HCT116 (cell line): ENCODE measurements at regions not wholly inside any gene's neighbourhood (a gene's known extent, or its start where the extent isn't known, plus 50 kb on each side); places are given as distances from the start of the nearest gene placed in this dataset.

Experiments
- ATAC-seq: fragments of 200-7000 bp; cut with Tn5 transposase; 2 replicates; pipeline ENCODE4 v1.9.1; 2020; ENCODE audit warnings: mild to moderate bottlenecking, moderate library complexity
- BruUV-seq: library from RNA; stranded (reverse); fragments of 400-500 nt; replicated peaks from 2 replicates; lab custom pipeline; 2021; lab: Mats Ljungman, UMichigan
- CTCF ChIA-PET: fragments of 300-600 bp; sonication (Branson Sonifier 250); formaldehyde crosslinking; loops from one replicate; lab custom pipeline; 2021; ENCODE audit warnings: antibody characterized with exemption; lab: Charles Lee
- POLR2A ChIA-PET: fragments of 300-600, 350-600 bp; sonication (Branson Sonifier 250); formaldehyde crosslinking; loops from one replicate; lab custom pipeline; 2021; ENCODE audit warnings: antibody characterized with exemption; lab: Charles Lee
- RAD21 ChIA-PET, 2 experiments: fragments of 300-600 bp; sonication (Branson Sonifier 250); formaldehyde crosslinking; loops; one replicate each; lab custom pipeline; 2023; ENCODE audit warnings: low total read pairs in 2 of 2; ENCODE audit not compliant: uncharacterized antibody in 2 of 2, unreplicated experiment in 2 of 2, low non-redundant PET in 1 of 2; lab: Charles Lee
- DNase-seq: peaks from one replicate; pipeline ENCODE4 v3.0.0-alpha.2; 2010; ENCODE audit warnings: low read depth, low spot score
- H2AFZ ChIP-seq: fragments of 200-600 bp; shearing (Covaris generic), sonication (generic); 2 replicates; pipeline ENCODE4 v1.6.1; 2017; ENCODE audit warnings: low read depth, mixed run types, mixed read lengths, antibody characterized with exemption, low read length; ENCODE audit not compliant: poor library complexity, severe bottlenecking
- H3K27ac ChIP-seq: 2 replicates; pipeline ENCODE4 v1.5.1; 2012; ENCODE audit warnings: low read depth, low read length
- H3K27me3 ChIP-seq: fragments of 200-600 bp; sonication (generic); 2 replicates; pipeline ENCODE4 v1.6.1; 2016; ENCODE audit warnings: mixed run types, low read length, mixed read lengths; ENCODE audit not compliant: insufficient read depth
- H3K36me3 ChIP-seq, 2 experiments: fragments of 200-500 bp in 1 of 2; fragments of 200-600 bp in 1 of 2; sonication (Bioruptor generic) in 1 of 2; sonication (generic) in 1 of 2; 2 replicates each; pipeline versions ENCODE4 v1.5.1 to v1.6.1; 2014 to 2016; ENCODE audit warnings: low read length in 2 of 2, inconsistent platforms in 1 of 2, mixed read lengths in 1 of 2, mixed run types in 1 of 2; ENCODE audit not compliant: insufficient read depth in 2 of 2, control insufficient read depth in 1 of 2
- H3K4me1 ChIP-seq, 2 experiments: fragments of 200-600 bp in 1 of 2; sonication (generic) in 1 of 2; 2 replicates each; pipeline versions ENCODE4 v1.5.1 to v1.6.1; 2012 to 2017; ENCODE audit warnings: low read length in 2 of 2, inconsistent platforms in 1 of 2, mild to moderate bottlenecking in 1 of 2, mixed read lengths in 1 of 2, mixed run types in 1 of 2, moderate library complexity in 1 of 2; ENCODE audit not compliant: insufficient read depth in 2 of 2, control insufficient read depth in 1 of 2
- H3K4me2 ChIP-seq: fragments of 200-600 bp; sonication (generic); 2 replicates; pipeline ENCODE4 v1.6.1; 2017; ENCODE audit warnings: mixed run types, low read length, mixed read lengths
- H3K4me3 ChIP-seq, 2 experiments: fragments of 200-600 bp in 1 of 2; sonication (generic) in 1 of 2; replicated peaks in 1 of 2; 2 replicates each; pipeline ENCODE4 v1.5.1; 2011 to 2016; ENCODE audit warnings: low read length in 2 of 2, control low read depth in 1 of 2, low read depth in 1 of 2, mild to moderate bottlenecking in 1 of 2, mixed read lengths in 1 of 2, mixed run types in 1 of 2
- H3K79me2 ChIP-seq: fragments of 200-600 bp; sonication (generic); 2 replicates; pipeline ENCODE4 v1.6.1; 2017; ENCODE audit warnings: mild to moderate bottlenecking, mixed run types, low read length, moderate library complexity, mixed read lengths; ENCODE audit not compliant: insufficient read depth
- H3K9ac ChIP-seq: fragments of 200-600 bp; sonication (generic); 2 replicates; pipeline ENCODE4 v1.6.1; 2016; ENCODE audit warnings: low read length, mixed read lengths
- H3K9me2 ChIP-seq: fragments of 200-600 bp; sonication (generic), shearing (Covaris generic); 2 replicates; pipeline ENCODE4 v1.6.1; 2017; ENCODE audit warnings: mixed run types, mild to moderate bottlenecking, moderate library complexity; ENCODE audit not compliant: insufficient read depth
- H3K9me3 ChIP-seq, 2 experiments: fragments of 200-500 bp in 1 of 2; fragments of 200-600 bp in 1 of 2; sonication (Bioruptor generic) in 1 of 2; sonication (generic) in 1 of 2; 2 replicates each; pipeline ENCODE4 v1.6.1; 2014 to 2017; ENCODE audit warnings: low read length in 2 of 2, mixed read lengths in 2 of 2, inconsistent platforms in 1 of 2, low read depth in 1 of 2, mild to moderate bottlenecking in 1 of 2, mixed run types in 1 of 2, moderate library complexity in 1 of 2; ENCODE audit not compliant: control insufficient read depth in 1 of 2, insufficient read depth in 1 of 2
- H4K20me1 ChIP-seq: fragments of 200-600 bp; sonication (generic), shearing (Covaris generic); 2 replicates; pipeline ENCODE4 v1.6.1; 2017; ENCODE audit warnings: mixed run types, mild to moderate bottlenecking, moderate library complexity; ENCODE audit not compliant: insufficient read depth
- CEBPB ChIP-seq: IDR thresholded peaks from 2 replicates; pipeline ENCODE4 v1.6.1; 2012; ENCODE audit warnings: low read depth
- EGR1 ChIP-seq: IDR thresholded peaks from 2 replicates; pipeline ENCODE4 v1.6.1; 2012; ENCODE audit warnings: low read depth
- EZH2 ChIP-seq: fragments of 200-600 bp; sonication (generic); IDR thresholded peaks from 2 replicates; pipeline ENCODE4 v1.6.1; 2017; ENCODE audit warnings: antibody characterized with exemption, mixed run types
- FOSL1 ChIP-seq: IDR thresholded peaks from 2 replicates; pipeline ENCODE4 v1.6.1; 2012; ENCODE audit warnings: low read depth
- JUND ChIP-seq: IDR thresholded peaks from 2 replicates; pipeline ENCODE4 v1.6.1; 2012
- POLR2A ChIP-seq: IDR thresholded peaks from 2 replicates; pipeline ENCODE4 v1.7.0; 2011; ENCODE audit warnings: borderline replicate concordance; ENCODE audit not compliant: insufficient read depth, insufficient read length; ENCODE audit errors: extremely low read depth
- SIN3A ChIP-seq: IDR thresholded peaks from 2 replicates; pipeline ENCODE4 v1.6.1; 2012; ENCODE audit warnings: low read depth
- SP1 ChIP-seq: IDR thresholded peaks from 2 replicates; pipeline ENCODE4 v1.6.1; 2012; ENCODE audit warnings: low read depth
- TCF7L2 ChIP-seq: IDR thresholded peaks from 2 replicates; pipeline ENCODE4 v1.7.0; 2011; ENCODE audit warnings: borderline replicate concordance, inconsistent platforms; ENCODE audit not compliant: insufficient read depth, insufficient read length; ENCODE audit errors: extremely low read depth
- YY1 ChIP-seq: IDR thresholded peaks from 2 replicates; pipeline ENCODE4 v1.6.1; 2011; ENCODE audit warnings: low read length, low read depth, moderate library complexity, mild to moderate bottlenecking; ENCODE audit not compliant: insufficient replicate concordance; ENCODE audit errors: extremely low read depth
- ZNF274 ChIP-seq: fragments of 200-500 bp; sonication (Bioruptor generic); IDR thresholded peaks from 2 replicates; pipeline ENCODE4 v1.6.1; 2014; ENCODE audit warnings: mild to moderate bottlenecking, low read depth, low read length, inconsistent platforms
- intact Hi-C: fragments of 100-400 bp; cut with micrococcal nuclease; formaldehyde crosslinking; loops from 2 replicates; pipeline ENCODE4 v1.10.0; 2022
- TF ChIP-seq, protein P1 (sequence below): IDR thresholded peaks from 2 replicates; pipeline ENCODE4 v1.6.1; 2012
- TF ChIP-seq, protein P2 (sequence below): IDR thresholded peaks from 2 replicates; pipeline ENCODE4 v1.6.1; 2011; ENCODE audit warnings: mild to moderate bottlenecking, low read length, moderate library complexity; ENCODE audit not compliant: insufficient replicate concordance; ENCODE audit errors: extremely low read depth
- TF ChIP-seq, protein P3 (sequence below): IDR thresholded peaks from 2 replicates; pipeline ENCODE4 v1.6.1; 2012

DNA sequence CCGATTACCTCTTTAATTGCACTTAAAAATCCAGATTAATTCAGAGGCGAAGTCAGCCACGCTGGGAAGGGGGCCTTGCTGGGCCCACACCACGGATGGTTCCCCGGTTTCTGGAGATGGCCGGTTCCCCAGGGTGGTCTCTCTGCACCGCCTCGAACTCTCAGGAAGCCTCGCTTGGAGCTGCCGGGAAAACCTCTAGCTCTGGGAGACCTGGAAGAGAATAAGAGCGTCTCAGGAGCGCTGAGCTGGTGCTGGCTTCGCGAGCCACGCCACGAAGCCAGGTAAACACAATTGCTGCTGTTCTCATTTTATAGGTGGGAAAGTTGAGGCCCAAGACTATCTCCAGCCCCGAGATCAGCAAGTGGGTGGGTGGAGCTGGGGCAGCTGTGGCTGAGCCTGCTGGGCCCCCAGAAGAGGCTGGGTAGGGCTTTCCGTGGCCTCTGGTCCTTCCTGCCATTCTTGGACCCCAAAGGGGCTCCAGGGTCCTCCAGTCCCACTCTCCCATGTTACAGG is 110.4 kb downstream of the MICALL2 start:
- Histone ChIP-seq H3K79me2 (no peaks in the 10 kb centered on the region), H3K4me3 (no peak overlapping the region), H3K9me3 (no peaks in the 10 kb centered on the region), H3K27ac (no peak overlapping the region), H3K9me2 (no peaks in the 10 kb centered on the region), H3K9ac (no peak overlapping the region), H4K20me1 (no peaks in the 10 kb centered on the region), H2AFZ (no peak overlapping the region), H3K27me3 (no peaks in the 10 kb centered on the region), H3K4me1 (no peaks in the 10 kb centered on the region), H3K4me2 (no peak overlapping the region), H3K36me3 (no peaks in the 10 kb centered on the region)
- no TSS peak for BruUV-seq
- POLR2A ChIA-PET = no interaction called here
- intact Hi-C loops = no loop called here
- TF ChIP-seq, protein P1, sequence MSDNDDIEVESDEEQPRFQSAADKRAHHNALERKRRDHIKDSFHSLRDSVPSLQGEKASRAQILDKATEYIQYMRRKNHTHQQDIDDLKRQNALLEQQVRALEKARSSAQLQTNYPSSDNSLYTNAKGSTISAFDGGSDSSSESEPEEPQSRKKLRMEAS = no peak
- no peak for TF ChIP-seq CEBPB
- no peak for TF ChIP-seq TCF7L2
- no peak for TF ChIP-seq EGR1
- no peak for TF ChIP-seq FOSL1
- TF ChIP-seq JUND = no peak
- TF ChIP-seq, protein P2, sequence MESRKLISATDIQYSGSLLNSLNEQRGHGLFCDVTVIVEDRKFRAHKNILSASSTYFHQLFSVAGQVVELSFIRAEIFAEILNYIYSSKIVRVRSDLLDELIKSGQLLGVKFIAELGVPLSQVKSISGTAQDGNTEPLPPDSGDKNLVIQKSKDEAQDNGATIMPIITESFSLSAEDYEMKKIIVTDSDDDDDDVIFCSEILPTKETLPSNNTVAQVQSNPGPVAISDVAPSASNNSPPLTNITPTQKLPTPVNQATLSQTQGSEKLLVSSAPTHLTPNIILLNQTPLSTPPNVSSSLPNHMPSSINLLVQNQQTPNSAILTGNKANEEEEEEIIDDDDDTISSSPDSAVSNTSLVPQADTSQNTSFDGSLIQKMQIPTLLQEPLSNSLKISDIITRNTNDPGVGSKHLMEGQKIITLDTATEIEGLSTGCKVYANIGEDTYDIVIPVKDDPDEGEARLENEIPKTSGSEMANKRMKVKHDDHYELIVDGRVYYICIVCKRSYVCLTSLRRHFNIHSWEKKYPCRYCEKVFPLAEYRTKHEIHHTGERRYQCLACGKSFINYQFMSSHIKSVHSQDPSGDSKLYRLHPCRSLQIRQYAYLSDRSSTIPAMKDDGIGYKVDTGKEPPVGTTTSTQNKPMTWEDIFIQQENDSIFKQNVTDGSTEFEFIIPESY = no peak
- no peak for TF ChIP-seq ZNF274
- no peak for TF ChIP-seq SP1
- TF ChIP-seq POLR2A = no peak
- no peak for DNase-seq
- RAD21 ChIA-PET = no interaction called here
- ATAC-seq = no peak
- CTCF ChIA-PET = no interaction called here

DNA sequence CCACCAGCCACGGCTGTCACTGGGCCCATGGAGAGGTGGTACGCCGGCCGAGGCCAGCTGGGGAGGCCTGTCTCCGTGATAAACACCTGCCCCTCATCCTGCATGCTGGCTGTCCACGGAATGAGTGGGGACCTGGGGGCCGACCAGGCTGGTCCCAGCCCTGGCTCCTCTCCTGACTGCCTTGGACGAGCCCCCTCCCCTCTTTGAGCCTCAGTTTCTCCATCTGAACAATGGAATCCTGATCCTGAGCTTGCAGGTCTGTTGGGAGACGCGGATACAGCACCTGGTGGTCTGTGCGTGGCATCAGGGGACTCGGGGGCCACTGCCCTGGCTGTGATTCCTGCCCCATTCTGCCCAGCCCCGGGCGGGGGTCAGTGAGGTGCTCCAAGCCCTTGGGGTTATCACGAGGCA is 109.9 kb downstream of the MICALL2 start:
- no TSS peak for BruUV-seq
- ChIA-PET POLR2A (no interaction called here), CTCF (no interaction called here), RAD21 (no interaction called here)
- Histone ChIP-seq H3K4me2 (no peak overlapping the region), H3K9ac (no peak overlapping the region), H2AFZ (no peak overlapping the region), H3K79me2 (no peaks in the 10 kb centered on the region), H4K20me1 (no peaks in the 10 kb centered on the region), H3K27ac (no peak overlapping the region), H3K36me3 (no peaks in the 10 kb centered on the region), H3K4me1 (no peaks in the 10 kb centered on the region), H3K9me3 (no peaks in the 10 kb centered on the region), H3K27me3 (no peaks in the 10 kb centered on the region), H3K9me2 (no peaks in the 10 kb centered on the region), H3K4me3 (no peak overlapping the region)
- TF ChIP-seq SIN3A (no peak), EZH2 (no peak), YY1 (no peak)
- TF ChIP-seq, protein P3, sequence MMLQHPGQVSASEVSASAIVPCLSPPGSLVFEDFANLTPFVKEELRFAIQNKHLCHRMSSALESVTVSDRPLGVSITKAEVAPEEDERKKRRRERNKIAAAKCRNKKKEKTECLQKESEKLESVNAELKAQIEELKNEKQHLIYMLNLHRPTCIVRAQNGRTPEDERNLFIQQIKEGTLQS = no peak
- ATAC-seq (no peak), DNase-seq (no peak)
- intact Hi-C loops = no loop called here
